NOMO-1 treated with DMSO at 0.1 percent for 48 hours (cell line): ENCODE measurements at regions not wholly inside any gene's neighbourhood (a gene's known extent, or its start where the extent isn't known, plus 50 kb on each side); places are given as distances from the start of the nearest gene placed in this dataset.

Source experiments
- DNase-seq: peaks from one replicate; lab custom pipeline; 2025; ENCODE audit not compliant: unreplicated experiment; lab: John Stamatoyannopoulos, UW

GRCh38 chr10:117427356-117427755 is 52.1 kb upstream of the PDZD8 start:
- DNase-seq = no peak

GRCh38 chr10:117425974-117426566 is 50.8 kb upstream of the PDZD8 start:
- DNase-seq = no peak

GRCh38 chr10:117424883-117425649 is 49.8 kb upstream of the PDZD8 start:
- no peak for DNase-seq
